Erythroblast (primary cell): ENCODE measurements at regions not wholly inside any gene's neighbourhood (a gene's known extent, or its start where the extent isn't known, plus 50 kb on each side); places are given as distances from the start of the nearest gene placed in this dataset.
"Not testable (repeated sequence)": the region's sequence is repeated elsewhere in the genome, so short reads cannot be mapped to it uniquely, and the experiment has no call there.

ENCODE experiments used
- DNase-seq, 2 experiments: peaks; one replicate each; lab custom pipeline; 2025; lab: John Stamatoyannopoulos, UW
- GATA1 ChIP-seq: IDR thresholded peaks from 2 replicates; pipeline ENCODE4 v1.6.1; 2011; ENCODE audit warnings: low read depth, mild to moderate bottlenecking, control low read depth, low read length, moderate library complexity
- POLR2A ChIP-seq: IDR thresholded peaks from 2 replicates; pipeline ENCODE4 v1.6.1; 2011; ENCODE audit warnings: mild to moderate bottlenecking, low read length

GRCh38 chr7:47180516-47180826 lies 401.4 kb downstream of the TNS3 start:
- no peak for TF ChIP-seq GATA1
- TF ChIP-seq POLR2A: no peak
- no peak for DNase-seq

GRCh38 chr7:47179812-47180515 lies 401.9 kb downstream of the TNS3 start:
- peak; percentile 7 to 50 for DNase-seq
- TF ChIP-seq POLR2A (no peak), GATA1 (no peak)

- not testable (repeated sequence) for DNase-seq
Measured at GRCh38 chr7:47172602-47173539, 409.0 kb downstream of the TNS3 start.

GRCh38 chr7:47170516-47170915 lies 411.4 kb downstream of the TNS3 start:
- peak in 1 of 2 experiments; percentile 1 for DNase-seq
- TF ChIP-seq POLR2A (no peak), GATA1 (no peak)

GRCh38 chr7:47154791-47155190 lies 427.1 kb downstream of the TNS3 start:
- TF ChIP-seq GATA1 (no peak), POLR2A (no peak)
- no peak for DNase-seq

GRCh38 chr7:47153576-47153975 lies 428.3 kb downstream of the TNS3 start:
- DNase-seq: no peak
- TF ChIP-seq POLR2A: no peak
- TF ChIP-seq GATA1: no peak

- TF ChIP-seq GATA1 (no peak), POLR2A (no peak)
- DNase-seq: peak in 1 of 2 experiments; percentile 20
Measured at GRCh38 chr7:47153058-47153457, 428.9 kb downstream of the TNS3 start.

- TF ChIP-seq POLR2A (no peak), GATA1 (no peak)
- no peak for DNase-seq
Measured at GRCh38 chr7:47152307-47152706, 429.6 kb downstream of the TNS3 start.

- DNase-seq: no peak
- TF ChIP-seq GATA1: no peak
- TF ChIP-seq POLR2A: no peak
Measured at GRCh38 chr7:47150497-47151260, 431.2 kb downstream of the TNS3 start.

- no peak for TF ChIP-seq GATA1
- TF ChIP-seq POLR2A: no peak
Measured at GRCh38 chr7:47149971-47150370, 431.9 kb downstream of the TNS3 start.

GRCh38 chr7:47149208-47149839 lies 432.6 kb downstream of the TNS3 start:
- TF ChIP-seq GATA1 (no peak), POLR2A (no peak)
- DNase-seq: no peak

More at GRCh38 chr7:47149971-47150370, 431.9 kb downstream of the TNS3 start:
- no peak for DNase-seq

- TF ChIP-seq POLR2A: no peak
- TF ChIP-seq GATA1: no peak
- DNase-seq: no peak
Measured at GRCh38 chr7:47148536-47149207, 433.2 kb downstream of the TNS3 start.

GRCh38 chr7:47147213-47147631 lies 434.7 kb downstream of the TNS3 start:
- no peak for DNase-seq
- TF ChIP-seq POLR2A (no peak), GATA1 (no peak)
